ENCODE measurements at regions not wholly inside any gene's neighbourhood (a gene's known extent, or its start where the extent isn't known, plus 50 kb on each side); places are given as distances from the start of the nearest gene placed in this dataset.

- no peak for DNase-seq (ENCODE audit: low spot score)
These were observed 72.9 kb upstream of the DTNBP1 start for GRCh38 chr6:15735567-15736265.

DNA sequence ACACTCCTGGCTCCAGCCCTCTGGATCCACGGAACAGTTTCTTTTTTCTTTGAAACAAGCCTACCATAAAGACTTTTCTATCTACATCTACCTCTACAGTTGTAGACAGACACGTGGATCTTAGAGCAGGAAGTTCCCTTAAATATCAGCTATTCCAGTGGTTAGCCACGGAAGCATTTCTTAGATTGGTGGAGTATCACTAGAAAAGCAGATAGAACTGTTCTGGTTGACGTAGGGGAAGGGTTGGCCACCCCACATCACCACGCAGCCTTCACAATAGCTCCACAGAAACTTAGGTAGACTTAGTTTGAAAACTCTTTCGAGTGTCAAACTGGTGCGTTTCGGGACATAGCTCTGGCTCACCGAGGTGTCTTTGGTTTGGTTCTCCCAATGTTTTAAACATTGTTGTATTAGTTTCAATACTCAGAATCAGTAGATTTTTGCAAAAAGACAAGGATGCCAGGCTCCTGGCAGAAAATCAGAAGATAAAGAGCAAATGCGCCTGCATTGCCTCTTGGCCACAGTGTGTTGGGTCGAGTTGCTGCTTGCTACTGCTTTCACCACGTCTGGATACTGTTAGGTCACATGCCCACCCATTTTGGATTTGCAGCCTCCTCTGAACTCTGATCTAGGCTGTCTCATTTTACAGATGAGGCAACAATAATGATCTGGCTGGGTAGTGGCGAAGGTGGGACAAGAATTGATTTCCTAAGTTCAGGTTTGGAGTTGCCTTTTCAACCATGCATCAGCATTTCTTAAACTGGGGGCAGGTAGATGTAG, 71.5 kb upstream of the DTNBP1 start:
- DNase-seq (ENCODE audit: low spot score) = no peak

DNA sequence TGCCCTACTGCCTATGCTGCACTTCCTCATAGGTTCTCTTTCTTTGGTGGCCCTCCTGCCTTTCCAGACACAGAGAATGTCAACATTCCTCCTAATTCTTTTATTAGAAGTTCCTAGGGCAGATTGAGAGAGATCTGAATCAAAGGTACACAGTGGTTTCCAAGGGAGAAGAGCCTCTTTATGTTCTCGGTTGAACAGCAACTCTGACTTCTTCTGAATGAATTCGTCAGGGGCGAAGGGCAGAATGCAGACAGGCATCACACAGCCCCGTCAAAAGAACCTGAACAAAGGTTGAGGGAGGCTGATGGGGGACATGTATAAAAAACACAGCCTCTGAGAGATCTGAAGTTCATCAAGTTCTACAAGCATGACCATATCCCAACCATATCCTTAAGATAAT, 68.1 kb upstream of the DTNBP1 start:
- DNase-seq (ENCODE audit: low spot score) = no peak

DNA sequence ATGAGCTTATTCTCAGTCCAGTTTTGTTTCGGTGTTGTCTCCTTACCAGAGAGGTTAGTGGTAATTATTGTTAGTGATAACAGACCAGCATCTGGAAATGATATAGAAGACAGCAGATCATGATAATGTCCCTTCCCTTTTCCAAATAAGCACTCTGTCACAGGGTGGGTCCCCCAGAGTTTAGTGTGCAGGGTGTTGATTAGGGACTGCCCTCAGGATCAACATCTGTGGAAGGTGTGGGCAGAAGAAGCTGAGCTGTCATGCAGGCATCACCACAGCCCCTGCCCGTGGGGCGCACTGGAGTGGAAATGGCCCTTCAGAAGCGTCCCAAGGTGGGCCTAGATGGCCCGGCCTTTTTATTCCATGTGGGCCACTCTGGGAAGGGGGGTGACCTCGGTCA, 67.6 kb upstream of the DTNBP1 start:
- no peak for DNase-seq (ENCODE audit: low spot score)

DNA sequence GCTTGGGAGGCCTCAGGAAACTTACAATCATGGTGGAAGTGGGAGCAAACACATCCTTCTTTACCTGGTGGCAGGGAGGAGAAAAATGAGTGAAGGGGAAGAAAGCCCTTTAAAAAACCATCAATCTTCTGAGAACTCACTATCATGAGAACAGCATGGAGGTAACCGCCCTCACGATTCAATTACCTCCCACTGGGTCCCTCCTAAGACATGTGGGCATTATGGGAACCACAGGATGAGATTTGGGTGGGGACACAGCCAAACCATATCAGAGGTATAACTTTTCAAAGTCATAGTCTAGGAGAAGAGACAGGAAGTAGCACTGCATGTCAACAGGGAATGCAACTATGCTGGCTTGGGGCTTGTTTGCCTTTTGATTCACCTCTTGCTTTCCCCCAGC, 59.9 kb upstream of the DTNBP1 start:
- no peak for DNase-seq (ENCODE audit: low spot score)

GRCh38 chr6:15716889-15717288, 54.1 kb upstream of the DTNBP1 start:
- no peak for DNase-seq (ENCODE audit: low spot score)

DNA sequence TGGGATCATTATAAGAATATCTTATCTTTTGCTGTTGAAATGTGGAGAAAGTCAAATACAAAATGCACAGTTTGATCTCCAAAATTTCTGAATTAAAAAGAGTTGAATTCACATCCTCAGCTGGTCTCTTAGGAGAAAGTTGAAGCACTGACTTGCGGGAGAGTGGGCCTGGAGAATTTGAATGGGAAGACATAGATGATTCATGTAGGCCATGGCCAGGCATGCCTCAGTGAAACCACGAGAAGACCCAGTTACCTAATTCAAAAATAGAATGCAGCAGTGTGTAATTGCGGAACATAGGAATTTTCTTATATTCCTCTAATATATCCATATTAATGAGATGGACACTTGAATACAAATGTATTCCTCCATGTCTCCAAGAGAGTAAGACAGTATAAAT, 53.0 kb upstream of the DTNBP1 start:
- no peak for DNase-seq (ENCODE audit: low spot score)

DNA sequence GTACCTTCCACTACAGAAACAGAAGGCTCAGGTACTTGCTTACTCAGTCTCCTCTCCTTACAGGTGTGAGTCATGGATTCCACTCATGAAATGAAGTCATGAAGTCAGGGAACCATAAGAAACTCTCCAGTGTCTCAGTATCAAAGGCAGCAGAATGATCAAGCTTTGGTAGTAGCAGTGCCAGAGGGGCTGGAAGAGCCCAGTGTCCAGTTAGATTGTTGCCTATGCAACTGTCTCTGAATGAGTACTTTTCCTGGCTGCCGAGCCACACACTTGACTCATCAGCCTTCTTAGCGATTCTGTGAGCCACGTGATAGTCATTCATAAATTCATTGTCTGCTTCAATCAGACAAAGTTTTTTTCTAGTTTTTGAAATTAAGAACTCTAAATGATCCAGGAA, 52.2 kb upstream of the DTNBP1 start:
- no peak for DNase-seq (ENCODE audit: low spot score)

GRCh38 chr6:15714658-15715057, 51.8 kb upstream of the DTNBP1 start:
- no peak for DNase-seq (ENCODE audit: low spot score)

DNA sequence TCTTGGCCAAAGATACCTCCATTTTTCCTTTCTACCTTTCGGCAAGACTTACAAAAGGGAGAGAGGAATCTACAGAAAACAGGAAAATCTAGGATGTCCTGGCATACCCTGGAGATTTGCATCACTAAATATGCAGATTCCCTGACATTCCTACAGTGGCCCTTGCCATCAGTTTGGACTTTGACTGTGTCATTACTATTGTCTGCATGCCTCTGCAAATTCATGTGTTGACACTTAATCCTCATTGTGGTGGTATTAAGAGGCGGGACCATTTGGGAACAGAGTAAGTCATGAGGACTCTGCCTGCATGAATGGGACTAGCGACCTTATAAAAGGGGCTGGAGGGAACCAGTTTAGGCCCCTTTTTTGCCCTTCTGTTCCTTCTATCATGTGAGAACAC, 50.5 kb upstream of the DTNBP1 start:
- no peak for DNase-seq (ENCODE audit: low spot score)

DNA sequence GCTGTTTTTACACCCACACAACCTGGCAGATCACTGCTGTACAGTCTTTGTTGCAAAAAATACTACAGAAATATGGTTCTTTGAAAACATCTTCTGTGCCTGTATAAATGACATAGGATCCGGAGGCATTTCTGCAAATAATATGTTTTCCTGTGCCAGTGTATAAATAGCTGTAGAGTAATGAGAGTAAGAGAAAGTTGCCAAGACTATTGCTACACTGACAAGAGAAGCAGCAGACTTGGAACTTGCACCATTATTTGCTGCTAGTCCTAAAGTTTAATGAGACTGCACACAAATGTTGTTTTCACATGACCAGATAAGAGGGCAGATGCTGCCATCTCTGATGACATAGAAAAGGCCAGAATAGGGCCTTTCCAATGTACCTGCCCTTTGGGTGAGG, 50.0 kb upstream of the DTNBP1 start:
- DNase-seq (ENCODE audit: low spot score) = no peak
